ENCODE measurements at regions not wholly inside any gene's neighbourhood (a gene's known extent, or its start where the extent isn't known, plus 50 kb on each side); places are given as distances from the start of the nearest gene placed in this dataset.
"Not testable (repeated sequence)": the region's sequence is repeated elsewhere in the genome, so short reads cannot be mapped to it uniquely, and the experiment has no call there.

DNA sequence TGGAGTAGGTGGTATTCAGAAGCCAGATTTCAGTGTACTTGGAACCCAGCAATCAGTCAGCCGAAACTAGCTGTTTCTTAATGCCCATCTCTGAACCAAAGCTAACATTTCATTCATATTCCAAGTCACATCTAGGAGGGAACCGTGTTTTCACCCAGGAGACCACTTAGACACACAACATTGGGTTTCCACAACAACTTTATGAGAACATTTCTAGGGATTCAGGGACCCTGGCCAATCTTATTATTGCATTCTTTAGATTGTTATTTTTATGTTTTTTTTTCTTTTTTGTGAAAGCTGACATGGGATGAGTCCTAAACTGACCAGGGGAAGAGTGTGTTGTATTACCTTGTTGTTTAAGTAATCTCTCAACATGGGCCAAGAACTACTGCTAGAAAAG lies 72.5 kb upstream of the KIAA0040 start:
- ATAC-seq (ENCODE audit: low read depth) (no peak), DNase-seq (no peak)
- H3K4me3 Mint-ChIP-seq = no peak overlapping the region
- POLR2A ChIA-PET = no interaction called here
- peaks cover 23% of the 10 kb centered on the region for H3K9me3 Mint-ChIP-seq
- TF ChIP-seq, protein P1, sequence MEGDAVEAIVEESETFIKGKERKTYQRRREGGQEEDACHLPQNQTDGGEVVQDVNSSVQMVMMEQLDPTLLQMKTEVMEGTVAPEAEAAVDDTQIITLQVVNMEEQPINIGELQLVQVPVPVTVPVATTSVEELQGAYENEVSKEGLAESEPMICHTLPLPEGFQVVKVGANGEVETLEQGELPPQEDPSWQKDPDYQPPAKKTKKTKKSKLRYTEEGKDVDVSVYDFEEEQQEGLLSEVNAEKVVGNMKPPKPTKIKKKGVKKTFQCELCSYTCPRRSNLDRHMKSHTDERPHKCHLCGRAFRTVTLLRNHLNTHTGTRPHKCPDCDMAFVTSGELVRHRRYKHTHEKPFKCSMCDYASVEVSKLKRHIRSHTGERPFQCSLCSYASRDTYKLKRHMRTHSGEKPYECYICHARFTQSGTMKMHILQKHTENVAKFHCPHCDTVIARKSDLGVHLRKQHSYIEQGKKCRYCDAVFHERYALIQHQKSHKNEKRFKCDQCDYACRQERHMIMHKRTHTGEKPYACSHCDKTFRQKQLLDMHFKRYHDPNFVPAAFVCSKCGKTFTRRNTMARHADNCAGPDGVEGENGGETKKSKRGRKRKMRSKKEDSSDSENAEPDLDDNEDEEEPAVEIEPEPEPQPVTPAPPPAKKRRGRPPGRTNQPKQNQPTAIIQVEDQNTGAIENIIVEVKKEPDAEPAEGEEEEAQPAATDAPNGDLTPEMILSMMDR (IDR thresholded peaks at IDR 0.05) = no peak
- no peaks in the 10 kb centered on the region for H3K4me1 Mint-ChIP-seq
- no peak overlapping the region for H3K27ac Mint-ChIP-seq
- CTCF ChIA-PET = no interaction called here
- no peaks in the 10 kb centered on the region for H3K27me3 Mint-ChIP-seq
- H3K36me3 Mint-ChIP-seq (ENCODE audit: low read depth) = peaks cover 3% of the 10 kb centered on the region
- intact Hi-C loops (cut with micrococcal nuclease) = no loop called here

DNA sequence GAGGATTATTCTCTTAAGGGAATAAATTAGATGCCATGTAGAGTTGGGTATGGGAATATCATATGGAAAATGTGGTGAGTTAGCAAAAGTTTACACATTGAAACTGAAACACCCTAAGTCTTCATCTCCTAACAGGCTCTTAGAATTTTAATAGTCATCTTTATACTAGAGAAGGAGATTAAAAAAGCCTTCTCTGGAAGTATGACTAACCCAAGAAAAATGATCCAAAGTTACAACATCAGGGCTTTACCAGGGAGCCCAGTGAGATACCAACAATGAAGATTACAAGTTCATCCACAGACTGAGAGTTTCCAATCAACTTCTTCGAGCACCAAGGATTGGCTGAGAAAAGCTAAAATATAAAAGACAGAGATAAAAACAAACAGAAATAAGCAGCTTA lies 70.0 kb upstream of the KIAA0040 start:
- CTCF ChIA-PET = no interaction called here
- no peaks in the 10 kb centered on the region for H3K27me3 Mint-ChIP-seq

DNA sequence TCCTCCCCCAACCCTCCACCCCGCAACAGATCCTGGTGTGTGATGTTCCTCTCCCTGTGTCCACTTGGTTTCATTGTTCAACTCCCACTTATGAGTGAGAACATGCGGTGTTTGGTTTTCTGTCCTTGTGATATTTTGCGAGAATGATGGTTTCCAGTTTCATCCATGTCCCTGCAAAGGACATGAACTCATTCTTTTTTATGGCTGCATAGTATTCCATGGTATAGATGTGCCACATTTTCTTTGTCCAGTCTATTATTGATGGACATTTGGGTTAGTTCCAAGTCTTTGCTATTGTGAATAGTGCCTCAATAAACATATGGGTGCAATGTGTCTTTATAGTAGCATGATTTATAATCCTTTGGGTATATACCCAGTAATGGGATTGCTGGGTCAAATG lies 63.7 kb upstream of the KIAA0040 start:
- H3K27ac Mint-ChIP-seq; H3K9me3 Mint-ChIP-seq; CTCF ChIA-PET; H3K27me3 Mint-ChIP-seq; intact Hi-C loops (cut with micrococcal nuclease); H3K36me3 Mint-ChIP-seq (ENCODE audit: low read depth); DNase-seq; H3K4me3 Mint-ChIP-seq; H3K4me1 Mint-ChIP-seq; ATAC-seq (ENCODE audit: low read depth); POLR2A ChIA-PET: not testable (repeated sequence)

More for the DNA sequence above, 70.0 kb upstream of the KIAA0040 start:
- Mint-ChIP-seq H3K9me3 (peaks cover 23% of the 10 kb centered on the region), H3K4me3 (no peak overlapping the region), H3K4me1 (no peaks in the 10 kb centered on the region), H3K27ac (no peak overlapping the region), H3K36me3 (ENCODE audit: low read depth) (peaks cover 3% of the 10 kb centered on the region)
- POLR2A ChIA-PET = no interaction called here
- TF ChIP-seq, protein P1 (IDR thresholded peaks at IDR 0.05) = no peak
- ATAC-seq (ENCODE audit: low read depth) (no peak), DNase-seq (no peak)
- intact Hi-C loops (cut with micrococcal nuclease) = no loop called here

DNA sequence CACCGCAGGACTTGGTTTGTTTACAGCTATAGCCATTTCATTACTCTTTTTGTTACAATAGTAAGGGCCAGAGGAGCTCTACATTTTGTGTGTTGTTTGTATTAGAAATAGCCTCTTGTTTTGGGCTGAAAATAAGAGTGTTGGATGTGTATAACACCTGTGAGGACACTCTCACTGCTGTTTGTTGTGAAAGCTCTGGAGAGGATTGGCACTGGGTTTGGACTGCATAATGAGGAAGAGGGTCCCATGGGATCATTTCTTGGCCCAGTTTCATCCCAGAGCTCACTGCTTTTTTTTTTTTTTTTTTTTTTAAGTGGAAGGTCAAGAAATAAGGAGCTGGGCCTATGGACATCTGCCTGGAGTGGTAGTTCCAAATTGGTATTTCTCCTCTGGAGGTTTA lies 61.6 kb upstream of the KIAA0040 start:
- no peak for ATAC-seq (ENCODE audit: low read depth)
- Mint-ChIP-seq H3K36me3 (ENCODE audit: low read depth) (no peaks in the 10 kb centered on the region), H3K4me3 (no peak overlapping the region), H3K27me3 (no peaks in the 10 kb centered on the region), H3K4me1 (peaks cover 4% of the 10 kb centered on the region), H3K27ac (no peak overlapping the region), H3K9me3 (peaks cover 8% of the 10 kb centered on the region)
- TF ChIP-seq, protein P1 (IDR thresholded peaks at IDR 0.05) = no peak
- ChIA-PET CTCF (no interaction called here), POLR2A (no interaction called here)
- DNase-seq = no peak
- intact Hi-C loops (cut with micrococcal nuclease) = no loop called here

DNA sequence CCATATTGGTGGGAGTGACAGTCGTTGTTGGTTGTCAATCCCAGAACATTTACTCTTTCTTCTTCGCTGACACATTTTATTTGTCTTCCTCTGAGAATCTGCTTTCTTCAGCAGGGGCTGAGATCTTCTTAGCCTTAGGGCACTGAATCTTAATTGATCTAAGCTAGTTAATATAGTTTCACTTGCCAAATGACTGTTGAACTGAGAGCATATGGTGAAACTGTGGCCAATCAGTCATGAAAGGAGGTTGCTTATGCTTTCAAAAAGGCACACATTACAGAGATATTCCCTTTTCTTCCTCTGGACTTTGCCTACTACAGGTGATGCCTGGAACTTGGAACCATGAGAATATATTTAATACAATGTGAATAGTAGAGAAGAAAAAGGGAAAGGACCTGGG lies 60.0 kb upstream of the KIAA0040 start:
- POLR2A ChIA-PET = interaction anchor here (1.4 kb wide), 1 partner anchor 9 kb away, joined by 3 read pairs; no protein-coding TSS in a partner anchor
- CTCF ChIA-PET = no interaction called here
- peaks cover 8% of the 10 kb centered on the region for H3K9me3 Mint-ChIP-seq
- intact Hi-C loops (cut with micrococcal nuclease) = no loop called here
- H3K36me3 Mint-ChIP-seq (ENCODE audit: low read depth) = no peaks in the 10 kb centered on the region
- no peaks in the 10 kb centered on the region for H3K27me3 Mint-ChIP-seq
- peak; percentile 37 for ATAC-seq (ENCODE audit: low read depth)
- H3K4me1 Mint-ChIP-seq = peaks cover 12% of the 10 kb centered on the region
- no peak overlapping the region for H3K27ac Mint-ChIP-seq
- DNase-seq = no peak
- no peak overlapping the region for H3K4me3 Mint-ChIP-seq
- TF ChIP-seq, protein P1 (IDR thresholded peaks at IDR 0.05) = no peak

DNA sequence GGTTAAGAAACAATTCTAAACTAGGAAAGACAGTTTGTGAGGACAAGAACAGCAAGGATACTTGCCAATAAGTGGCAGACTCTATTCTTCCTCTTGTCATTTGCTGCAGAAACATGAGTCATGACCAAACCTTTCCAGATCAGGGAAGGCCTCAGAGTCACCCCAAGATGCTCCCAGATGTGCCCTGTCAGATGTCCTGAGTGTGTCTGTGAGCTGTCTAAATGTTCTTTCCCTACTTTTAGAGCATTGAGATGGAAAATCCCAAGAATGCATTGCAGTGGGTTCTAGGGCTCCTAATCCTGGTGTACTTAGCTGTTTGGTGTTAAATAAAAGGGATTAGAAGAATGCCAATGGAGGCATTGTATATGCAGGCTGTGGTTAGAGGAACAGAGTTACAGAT lies 57.5 kb upstream of the KIAA0040 start:
- intact Hi-C loops (cut with micrococcal nuclease) = no loop called here
- no peaks in the 10 kb centered on the region for H3K36me3 Mint-ChIP-seq (ENCODE audit: low read depth)
- ChIA-PET POLR2A (no interaction called here), CTCF (no interaction called here)
- DNase-seq (no peak), ATAC-seq (ENCODE audit: low read depth) (no peak)
- no peaks in the 10 kb centered on the region for H3K27me3 Mint-ChIP-seq
- no peak overlapping the region for H3K27ac Mint-ChIP-seq
- peaks cover 8% of the 10 kb centered on the region for H3K9me3 Mint-ChIP-seq
- no peak overlapping the region for H3K4me3 Mint-ChIP-seq
- peaks cover 12% of the 10 kb centered on the region for H3K4me1 Mint-ChIP-seq
- TF ChIP-seq, protein P1 (IDR thresholded peaks at IDR 0.05) = no peak

DNA sequence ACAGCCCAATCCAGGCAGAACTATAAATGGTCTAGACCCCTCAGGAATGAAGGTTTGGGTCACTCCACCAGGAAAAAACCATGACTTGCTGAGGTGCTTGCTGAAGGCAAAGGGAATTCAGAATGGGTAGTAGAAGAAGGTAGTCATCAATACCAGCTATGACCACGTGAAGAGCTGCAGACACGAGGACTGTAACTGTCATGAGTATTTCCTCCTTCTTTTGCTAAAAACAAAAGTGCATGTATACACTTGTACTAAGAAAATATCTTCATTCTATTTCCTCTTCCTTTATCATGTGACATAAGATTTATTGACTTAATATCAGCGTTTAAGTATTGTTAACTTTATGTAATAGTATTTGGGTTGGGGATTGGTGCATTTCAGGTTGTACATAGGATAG lies 55.5 kb upstream of the KIAA0040 start:
- ATAC-seq (ENCODE audit: low read depth); POLR2A ChIA-PET; H3K4me3 Mint-ChIP-seq; H3K27me3 Mint-ChIP-seq; CTCF ChIA-PET; intact Hi-C loops (cut with micrococcal nuclease); DNase-seq; H3K36me3 Mint-ChIP-seq (ENCODE audit: low read depth); H3K27ac Mint-ChIP-seq: not testable (repeated sequence)
- Mint-ChIP-seq H3K9me3 (peaks cover 16% of the 10 kb centered on the region), H3K4me1 (peaks cover 13% of the 10 kb centered on the region)

DNA sequence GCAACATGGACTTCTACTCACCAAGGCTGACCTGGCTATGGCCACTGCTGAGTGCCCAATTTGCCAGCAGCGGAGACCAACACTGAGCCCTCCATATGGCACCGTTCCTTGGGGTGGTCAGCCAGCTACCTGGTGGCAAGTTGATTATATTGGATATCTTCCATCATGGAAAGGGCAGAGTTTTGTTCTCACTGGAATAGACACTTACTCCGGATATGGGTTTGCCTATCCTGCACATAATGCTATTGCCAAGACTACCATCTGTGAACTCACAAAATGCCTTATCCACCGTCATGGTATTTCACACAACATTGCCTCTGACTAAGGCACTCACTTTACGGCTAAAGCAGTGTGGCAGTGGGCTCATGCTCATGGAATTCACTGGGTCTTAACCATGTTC lies 54.5 kb upstream of the KIAA0040 start:
- POLR2A ChIA-PET; H3K36me3 Mint-ChIP-seq (ENCODE audit: low read depth); H3K4me1 Mint-ChIP-seq; ATAC-seq (ENCODE audit: low read depth); H3K27me3 Mint-ChIP-seq; intact Hi-C loops (cut with micrococcal nuclease); H3K4me3 Mint-ChIP-seq; H3K27ac Mint-ChIP-seq; CTCF ChIA-PET; DNase-seq: not testable (repeated sequence)
- peaks cover 16% of the 10 kb centered on the region for H3K9me3 Mint-ChIP-seq
